ENCODE measurements at regions not wholly inside any gene's neighbourhood (a gene's known extent, or its start where the extent isn't known, plus 50 kb on each side); places are given as distances from the start of the nearest gene placed in this dataset.
"Not testable (repeated sequence)": the region's sequence is repeated elsewhere in the genome, so short reads cannot be mapped to it uniquely, and the experiment has no call there.

- H3K4me1 ChIP-seq (ENCODE audit: insufficient read depth); H3K27me3 ChIP-seq; H3K9me3 ChIP-seq; H3K36me3 ChIP-seq; H3K4me3 ChIP-seq; H3K27ac ChIP-seq; intact Hi-C loops (cut with DNase I): not testable (repeated sequence)
- DNase-seq: peak; percentile 39 to 75 (median 60)
- 5 to 7% (median 5%) methylated on average over 31 to 32 of the region's 32 CpGs for WGBS, 3 donors
- TF ChIP-seq CTCF (IDR thresholded peaks at IDR 0.05): peak; percentile 30 to 56 (median 54)
Observed at GRCh38 chr17:30697619-30698460, 126.7 kb downstream of the CRLF3 start.

GRCh38 chr17:30696234-30696633, 128.3 kb downstream of the CRLF3 start:
- Histone ChIP-seq H3K27me3 (no peaks in the 10 kb centered on the region), H3K4me1 (ENCODE audit: insufficient read depth) (no peaks in the 10 kb centered on the region), H3K36me3 (no peaks in the 10 kb centered on the region), H3K9me3 (no peaks in the 10 kb centered on the region), H3K27ac (no peak overlapping the region), H3K4me3 (no peak overlapping the region)
- WGBS, 3 donors: 95 to 96% (median 95%) methylated on average over 5 of the region's 5 CpGs
- intact Hi-C loops (cut with DNase I): no loop called here
- no peak for TF ChIP-seq EP300 (IDR thresholded peaks at IDR 0.05)
- TF ChIP-seq POLR2A (IDR thresholded peaks at IDR 0.05): no peak
- no peak for TF ChIP-seq CTCF (IDR thresholded peaks at IDR 0.05)
- DNase-seq: no peak

GRCh38 chr17:30695265-30695811, 129.2 kb downstream of the CRLF3 start:
- WGBS, 3 donors: 33 to 43% (median 35%) methylated on average over 1 of the region's 1 CpG
- DNase-seq; H3K4me3 ChIP-seq; H3K36me3 ChIP-seq; H3K27ac ChIP-seq; H3K4me1 ChIP-seq (ENCODE audit: insufficient read depth); H3K27me3 ChIP-seq; H3K9me3 ChIP-seq; intact Hi-C loops (cut with DNase I): not testable (repeated sequence)

GRCh38 chr17:30693772-30694171, 130.7 kb downstream of the CRLF3 start:
- H3K4me3 ChIP-seq; H3K4me1 ChIP-seq (ENCODE audit: insufficient read depth); H3K27ac ChIP-seq; H3K27me3 ChIP-seq; DNase-seq; intact Hi-C loops (cut with DNase I); H3K9me3 ChIP-seq; H3K36me3 ChIP-seq: not testable (repeated sequence)
- WGBS, 3 donors: 6 to 8% (median 6%) methylated on average over 18 to 20 of the region's 20 CpGs

GRCh38 chr17:30689266-30690000, 135.1 kb downstream of the CRLF3 start:
- H3K27ac ChIP-seq; H3K4me3 ChIP-seq; H3K4me1 ChIP-seq (ENCODE audit: insufficient read depth); H3K27me3 ChIP-seq; H3K9me3 ChIP-seq; H3K36me3 ChIP-seq; intact Hi-C loops (cut with DNase I); DNase-seq: not testable (repeated sequence)
- 87 to 89% (median 89%) methylated on average over 14 of the region's 14 CpGs for WGBS, 3 donors

- H3K9me3 ChIP-seq; H3K4me3 ChIP-seq; H3K27me3 ChIP-seq; H3K36me3 ChIP-seq; DNase-seq; H3K4me1 ChIP-seq (ENCODE audit: insufficient read depth); H3K27ac ChIP-seq; intact Hi-C loops (cut with DNase I): not testable (repeated sequence)
- 26 to 33% (median 27%) methylated on average over 25 to 28 of the region's 28 CpGs for WGBS, 3 donors
Observed at GRCh38 chr17:30686538-30687479, 137.7 kb downstream of the CRLF3 start.

GRCh38 chr17:30682280-30682679, 142.2 kb downstream of the CRLF3 start:
- intact Hi-C loops (cut with DNase I); H3K4me1 ChIP-seq (ENCODE audit: insufficient read depth); DNase-seq; H3K36me3 ChIP-seq; H3K27ac ChIP-seq; H3K9me3 ChIP-seq; H3K27me3 ChIP-seq; H3K4me3 ChIP-seq: not testable (repeated sequence)
- 95 to 97% (median 95%) methylated on average over 4 of the region's 4 CpGs for WGBS, 3 donors

- intact Hi-C loops (cut with DNase I); DNase-seq; H3K9me3 ChIP-seq; H3K36me3 ChIP-seq; H3K27me3 ChIP-seq; H3K27ac ChIP-seq; H3K4me1 ChIP-seq (ENCODE audit: insufficient read depth); H3K4me3 ChIP-seq: not testable (repeated sequence)
- WGBS, 3 donors: 32 to 53% (median 37%) methylated on average over 4 to 5 of the region's 5 CpGs
Observed at GRCh38 chr17:30680681-30681080, 143.8 kb downstream of the CRLF3 start.

Measured in ovary (tissue), 7 donors.